ENCODE measurements at regions not wholly inside any gene's neighbourhood (a gene's known extent, or its start where the extent isn't known, plus 50 kb on each side); places are given as distances from the start of the nearest gene placed in this dataset.

DNA sequence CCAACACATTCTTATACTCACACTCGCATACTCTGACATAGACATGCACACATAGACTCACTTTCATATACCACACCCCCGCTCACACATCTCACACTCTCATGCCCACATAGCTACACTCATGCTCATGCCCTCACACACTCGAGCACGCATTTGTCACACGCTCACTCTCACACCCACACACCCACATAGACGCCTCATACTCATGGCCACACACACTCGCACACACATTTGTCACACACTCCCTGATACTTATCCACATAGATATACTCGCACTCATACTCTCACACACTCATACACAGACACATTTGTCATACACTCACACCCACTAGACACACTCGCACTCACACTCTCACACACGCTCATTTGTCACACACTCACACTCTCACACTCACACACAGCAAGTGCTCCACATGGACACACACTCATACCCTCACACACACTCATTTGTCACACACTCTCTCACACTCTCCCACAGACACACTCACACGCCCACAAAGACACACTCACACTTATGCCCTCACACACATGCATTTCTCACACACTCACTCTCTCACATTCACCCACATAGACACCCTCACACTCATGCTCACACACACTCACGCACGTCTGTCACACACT, 50.9 kb downstream of the TNP1 start:
- TF ChIP-seq POLR2AphosphoS5 (IDR thresholded peaks at IDR 0.05), result no peak
- TF ChIP-seq, protein P1, sequence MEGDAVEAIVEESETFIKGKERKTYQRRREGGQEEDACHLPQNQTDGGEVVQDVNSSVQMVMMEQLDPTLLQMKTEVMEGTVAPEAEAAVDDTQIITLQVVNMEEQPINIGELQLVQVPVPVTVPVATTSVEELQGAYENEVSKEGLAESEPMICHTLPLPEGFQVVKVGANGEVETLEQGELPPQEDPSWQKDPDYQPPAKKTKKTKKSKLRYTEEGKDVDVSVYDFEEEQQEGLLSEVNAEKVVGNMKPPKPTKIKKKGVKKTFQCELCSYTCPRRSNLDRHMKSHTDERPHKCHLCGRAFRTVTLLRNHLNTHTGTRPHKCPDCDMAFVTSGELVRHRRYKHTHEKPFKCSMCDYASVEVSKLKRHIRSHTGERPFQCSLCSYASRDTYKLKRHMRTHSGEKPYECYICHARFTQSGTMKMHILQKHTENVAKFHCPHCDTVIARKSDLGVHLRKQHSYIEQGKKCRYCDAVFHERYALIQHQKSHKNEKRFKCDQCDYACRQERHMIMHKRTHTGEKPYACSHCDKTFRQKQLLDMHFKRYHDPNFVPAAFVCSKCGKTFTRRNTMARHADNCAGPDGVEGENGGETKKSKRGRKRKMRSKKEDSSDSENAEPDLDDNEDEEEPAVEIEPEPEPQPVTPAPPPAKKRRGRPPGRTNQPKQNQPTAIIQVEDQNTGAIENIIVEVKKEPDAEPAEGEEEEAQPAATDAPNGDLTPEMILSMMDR (IDR thresholded peaks at IDR 0.05), result no peak
- no peak for TF ChIP-seq POLR2A (IDR thresholded peaks at IDR 0.05)

Measured in breast epithelium (tissue), 3 donors.